Ascending aorta (tissue), 2 donors: ENCODE measurements at regions not wholly inside any gene's neighbourhood (a gene's known extent, or its start where the extent isn't known, plus 50 kb on each side); places are given as distances from the start of the nearest gene placed in this dataset.

ENCODE experiments used
- DNase-seq, 2 donors: peaks; one replicate each; pipeline ENCODE4 v3.0.0-alpha.2; 2019; ENCODE audit warnings: low spot score in 2 of 2
- H3K27ac ChIP-seq, 2 donors: fragments of 200-600 bp; sonication (generic); one replicate each; pipeline ENCODE4 v1.5.1; 2016 to 2017; ENCODE audit warnings: mild to moderate bottlenecking in 1 of 2
- H3K27me3 ChIP-seq: fragments of 200-600 bp; sonication (generic); one replicate; pipeline ENCODE4 v1.5.1; 2017
- H3K36me3 ChIP-seq, 2 donors: fragments of 200-600 bp; sonication (generic); one replicate each; pipeline ENCODE4 v1.5.1; 2016
- H3K4me1 ChIP-seq, 2 donors: fragments of 200-600 bp; sonication (generic); one replicate each; pipeline ENCODE4 v1.5.1; 2016 to 2017; ENCODE audit warnings: mild to moderate bottlenecking in 1 of 2
- H3K4me3 ChIP-seq, 2 donors: fragments of 200-600 bp; sonication (generic); one replicate each; pipeline ENCODE4 v1.5.1; 2016 to 2017; ENCODE audit warnings: mild to moderate bottlenecking in 1 of 2
- H3K9me3 ChIP-seq, 2 donors: fragments of 200-600 bp; sonication (generic); one replicate each; pipeline ENCODE4 v1.5.1; 2016
- intact Hi-C: fragments of 100-400 bp; cut with DNase I; formaldehyde crosslinking; loops from one replicate; pipeline ENCODE4 v1.15.1; 2023
- TF ChIP-seq, protein P1 (sequence below), 3 experiments: fragments of 200-600 bp in 2 of 3; fragments of 450-650 bp in 1 of 3; sonication (generic) in 2 of 3; IDR thresholded peaks; one replicate each; pipeline ENCODE4 v1.5.1; 2016 to 2019; ENCODE audit warnings: antibody characterized with exemption in 3 of 3, mild to moderate bottlenecking in 1 of 3, moderate library complexity in 1 of 3

DNA sequence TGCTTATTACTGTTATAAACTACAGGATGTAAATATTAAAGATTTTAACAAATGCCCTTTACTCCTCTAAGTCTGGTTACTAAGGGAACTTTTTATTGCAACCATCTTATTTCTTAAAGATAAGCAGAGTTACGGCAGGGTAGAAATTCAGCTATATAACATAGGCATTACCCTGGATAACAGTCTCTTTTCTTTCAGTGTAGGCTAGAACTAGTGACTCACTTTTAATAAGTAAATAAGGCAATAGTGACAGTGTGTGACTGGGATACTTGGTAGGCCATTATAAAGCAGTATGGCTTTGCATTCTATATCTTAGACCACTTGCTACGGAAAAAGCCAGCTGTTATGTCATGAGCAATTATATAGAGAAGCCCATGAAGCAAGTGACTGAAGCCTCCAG is 1041.0 kb upstream of the NRXN1 start:
- Histone ChIP-seq H3K27me3 (no peaks in the 10 kb centered on the region), H3K27ac (no peak overlapping the region), H3K4me1 (no peaks in the 10 kb centered on the region), H3K9me3 (no peaks in the 10 kb centered on the region), H3K36me3 (no peaks in the 10 kb centered on the region), H3K4me3 (no peak overlapping the region)
- no peak for DNase-seq
- TF ChIP-seq, protein P1, sequence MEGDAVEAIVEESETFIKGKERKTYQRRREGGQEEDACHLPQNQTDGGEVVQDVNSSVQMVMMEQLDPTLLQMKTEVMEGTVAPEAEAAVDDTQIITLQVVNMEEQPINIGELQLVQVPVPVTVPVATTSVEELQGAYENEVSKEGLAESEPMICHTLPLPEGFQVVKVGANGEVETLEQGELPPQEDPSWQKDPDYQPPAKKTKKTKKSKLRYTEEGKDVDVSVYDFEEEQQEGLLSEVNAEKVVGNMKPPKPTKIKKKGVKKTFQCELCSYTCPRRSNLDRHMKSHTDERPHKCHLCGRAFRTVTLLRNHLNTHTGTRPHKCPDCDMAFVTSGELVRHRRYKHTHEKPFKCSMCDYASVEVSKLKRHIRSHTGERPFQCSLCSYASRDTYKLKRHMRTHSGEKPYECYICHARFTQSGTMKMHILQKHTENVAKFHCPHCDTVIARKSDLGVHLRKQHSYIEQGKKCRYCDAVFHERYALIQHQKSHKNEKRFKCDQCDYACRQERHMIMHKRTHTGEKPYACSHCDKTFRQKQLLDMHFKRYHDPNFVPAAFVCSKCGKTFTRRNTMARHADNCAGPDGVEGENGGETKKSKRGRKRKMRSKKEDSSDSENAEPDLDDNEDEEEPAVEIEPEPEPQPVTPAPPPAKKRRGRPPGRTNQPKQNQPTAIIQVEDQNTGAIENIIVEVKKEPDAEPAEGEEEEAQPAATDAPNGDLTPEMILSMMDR (IDR thresholded peaks at IDR 0.05), result no peak
- intact Hi-C loops, result no loop called here

DNA sequence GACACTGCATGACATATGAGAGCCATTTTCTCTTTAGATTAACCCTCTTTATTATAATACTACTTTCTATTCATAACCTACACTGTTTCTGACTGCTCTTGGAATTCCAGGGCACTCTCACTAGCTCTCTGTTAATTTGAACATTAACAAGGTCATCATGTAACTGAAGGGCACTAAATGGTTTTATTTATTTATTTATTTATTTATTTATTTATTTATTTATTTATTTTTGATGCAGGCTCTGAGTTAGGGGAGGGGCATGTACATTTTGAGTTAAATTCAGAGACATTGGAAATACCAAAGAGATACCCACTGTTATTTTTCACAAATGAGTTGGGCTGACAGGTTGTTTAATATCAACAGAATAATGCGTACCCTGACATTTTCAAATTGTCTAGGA is 1038.7 kb upstream of the NRXN1 start:
- TF ChIP-seq, protein P1 (IDR thresholded peaks at IDR 0.05), result no peak

GRCh38 chr2:52064234-52064633 is 1032.3 kb upstream of the NRXN1 start:
- Histone ChIP-seq H3K4me3 (no peak overlapping the region), H3K36me3 (no peaks in the 10 kb centered on the region), H3K27ac (no peak overlapping the region), H3K4me1 (no peaks in the 10 kb centered on the region), H3K9me3 (no peaks in the 10 kb centered on the region), H3K27me3 (no peaks in the 10 kb centered on the region)
- DNase-seq, result no peak
- intact Hi-C loops, result no loop called here
- TF ChIP-seq, protein P1 (IDR thresholded peaks at IDR 0.05), result no peak

More for the DNA sequence above, 1038.7 kb upstream of the NRXN1 start:
- no peak for DNase-seq
- Histone ChIP-seq H3K27me3 (no peaks in the 10 kb centered on the region), H3K4me3 (no peak overlapping the region), H3K4me1 (no peaks in the 10 kb centered on the region), H3K27ac (no peak overlapping the region), H3K36me3 (no peaks in the 10 kb centered on the region), H3K9me3 (no peaks in the 10 kb centered on the region)
- intact Hi-C loops, result no loop called here

- H3K4me1 ChIP-seq, result no peaks in the 10 kb centered on the region
- H3K4me3 ChIP-seq, result no peak overlapping the region
- H3K9me3 ChIP-seq, result no peaks in the 10 kb centered on the region
- TF ChIP-seq, protein P1 (IDR thresholded peaks at IDR 0.05), result no peak
- intact Hi-C loops, result no loop called here
- H3K27me3 ChIP-seq, result no peaks in the 10 kb centered on the region
- H3K27ac ChIP-seq, result no peak overlapping the region
- DNase-seq, result no peak
- H3K36me3 ChIP-seq, result no peaks in the 10 kb centered on the region
These were observed 1022.9 kb upstream of the NRXN1 start for GRCh38 chr2:52054824-52055223.

GRCh38 chr2:52036853-52037252 is 1004.9 kb upstream of the NRXN1 start:
- Histone ChIP-seq H3K4me3 (no peak overlapping the region), H3K36me3 (no peaks in the 10 kb centered on the region), H3K27me3 (no peaks in the 10 kb centered on the region), H3K9me3 (no peaks in the 10 kb centered on the region), H3K4me1 (no peaks in the 10 kb centered on the region), H3K27ac (no peak overlapping the region)
- TF ChIP-seq, protein P1 (IDR thresholded peaks at IDR 0.05), result no peak
- intact Hi-C loops, result no loop called here
- no peak for DNase-seq

GRCh38 chr2:52036024-52036423 is 1004.1 kb upstream of the NRXN1 start:
- Histone ChIP-seq H3K4me3 (no peak overlapping the region), H3K27ac (no peak overlapping the region), H3K9me3 (no peaks in the 10 kb centered on the region), H3K4me1 (no peaks in the 10 kb centered on the region), H3K36me3 (no peaks in the 10 kb centered on the region), H3K27me3 (no peaks in the 10 kb centered on the region)
- intact Hi-C loops, result no loop called here
- TF ChIP-seq, protein P1 (IDR thresholded peaks at IDR 0.05), result no peak
- no peak for DNase-seq
